Caco-2 (cell line): ENCODE measurements at regions not wholly inside any gene's neighbourhood (a gene's known extent, or its start where the extent isn't known, plus 50 kb on each side); places are given as distances from the start of the nearest gene placed in this dataset.

ENCODE experiments used
- BruUV-seq: library from RNA; stranded (reverse); fragments of 400-500 nt; replicated peaks from 2 replicates; lab custom pipeline; 2021; lab: Mats Ljungman, UMichigan
- CTCF ChIA-PET: fragments of 300-600 bp; sonication (Branson Sonifier 250); formaldehyde crosslinking; loops from one replicate; lab custom pipeline; 2022; ENCODE audit warnings: antibody characterized with exemption; lab: Charles Lee
- POLR2A ChIA-PET: fragments of 300-600 bp; sonication (Branson Sonifier 250); formaldehyde crosslinking; loops from one replicate; lab custom pipeline; 2022; ENCODE audit warnings: antibody characterized with exemption; lab: Charles Lee
- DNase-seq, 2 experiments: peaks; one replicate each; pipeline versions ENCODE4 v3.0.0 to v3.0.0-alpha.2; 2020 to 2022
- H3K27me3 ChIP-seq: replicated peaks from 2 replicates; pipeline ENCODE4 v1.6.0; 2011; ENCODE audit warnings: low read length; ENCODE audit not compliant: control insufficient read depth, insufficient read depth
- H3K36me3 ChIP-seq: 2 replicates; pipeline ENCODE4 v1.5.1; 2011; ENCODE audit warnings: low read length; ENCODE audit not compliant: control insufficient read depth, insufficient read depth
- H3K4me1 ChIP-seq: fragments of 250-450 bp; sonication (Bioruptor Pico); 2 replicates; pipeline ENCODE4 v1.5.1; 2020; ENCODE audit warnings: mild to moderate bottlenecking
- H3K4me3 ChIP-seq: 2 replicates; pipeline ENCODE4 v1.5.1; 2011; ENCODE audit warnings: low read depth, mild to moderate bottlenecking, control low read depth, low read length
- H3K9me3 ChIP-seq: fragments of 250-450 bp; sonication (Bioruptor Pico); 2 replicates; pipeline ENCODE4 v1.5.1; 2020; ENCODE audit warnings: mild to moderate bottlenecking, moderate library complexity
- H3K27ac Mint-ChIP-seq: one replicate; pipeline ENCODE4 v1.8.0; 2022; ENCODE audit warnings: mixed read lengths; ENCODE audit not compliant: unreplicated experiment
- H3K27me3 Mint-ChIP-seq: one replicate; pipeline ENCODE4 v1.8.0; 2022; ENCODE audit warnings: mixed read lengths; ENCODE audit not compliant: insufficient read depth, unreplicated experiment
- H3K36me3 Mint-ChIP-seq: one replicate; pipeline ENCODE4 v1.8.0; 2022; ENCODE audit warnings: mild to moderate bottlenecking, mixed read lengths; ENCODE audit not compliant: insufficient read depth, unreplicated experiment
- H3K4me1 Mint-ChIP-seq: one replicate; pipeline ENCODE4 v1.8.0; 2022; ENCODE audit warnings: low read depth, mixed read lengths; ENCODE audit not compliant: unreplicated experiment
- H3K4me3 Mint-ChIP-seq: one replicate; pipeline ENCODE4 v1.8.0; 2022; ENCODE audit warnings: mild to moderate bottlenecking, moderate library complexity, mixed read lengths; ENCODE audit not compliant: unreplicated experiment
- H3K9me3 Mint-ChIP-seq: one replicate; pipeline ENCODE4 v1.8.0; 2022; ENCODE audit warnings: mixed read lengths; ENCODE audit not compliant: unreplicated experiment
- CTCF ChIP-seq, 2 experiments: fragments of 200-600 bp in 1 of 2; IDR thresholded peaks; 1 replicate in 1 of 2; 2 replicates in 1 of 2; pipeline versions ENCODE4 v1.5.1 to v1.8.0; 2011 to 2022; ENCODE audit warnings: antibody characterized with exemption in 1 of 2, control low read depth in 1 of 2, inconsistent platforms in 1 of 2, low read depth in 1 of 2, low read length in 1 of 2, mild to moderate bottlenecking in 1 of 2, moderate library complexity in 1 of 2; ENCODE audit not compliant: insufficient read depth in 1 of 2, severe bottlenecking in 1 of 2, unreplicated experiment in 1 of 2
- intact Hi-C: fragments of 100-400 bp; cut with micrococcal nuclease; formaldehyde crosslinking; loops from one replicate; pipeline ENCODE4 v1.10.0; 2022; ENCODE audit not compliant: unreplicated experiment

DNA sequence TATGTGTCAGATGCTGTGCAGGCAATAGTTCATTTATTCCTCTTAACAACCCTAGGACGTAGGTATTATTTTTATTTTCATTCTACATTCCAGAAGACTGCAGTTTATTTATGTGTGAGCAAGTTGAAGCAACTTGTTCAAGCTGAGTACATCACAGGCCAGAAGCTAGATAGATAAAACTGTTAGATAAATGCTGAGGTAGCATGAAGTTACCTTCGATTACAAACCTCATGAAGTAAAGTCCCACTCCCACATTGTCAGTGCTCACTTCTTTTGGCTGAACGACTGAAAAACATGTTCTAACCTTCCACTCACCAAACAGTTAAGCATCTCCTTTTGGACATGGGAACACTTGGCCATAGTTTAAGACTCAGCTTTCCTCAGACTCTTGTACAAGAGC is 439.2 kb downstream of the TNS1 start:
- H3K36me3 ChIP-seq: no peaks in the 10 kb centered on the region
- Mint-ChIP-seq H3K9me3 (peaks cover 23% of the 10 kb centered on the region), H3K27ac (no peak overlapping the region), H3K27me3 (no peaks in the 10 kb centered on the region), H3K4me1 (no peaks in the 10 kb centered on the region), H3K36me3 (no peaks in the 10 kb centered on the region), H3K4me3 (no peak overlapping the region)
- H3K4me1 ChIP-seq: no peaks in the 10 kb centered on the region
- H3K27me3 ChIP-seq: no peaks in the 10 kb centered on the region
- intact Hi-C loops: no loop called here
- POLR2A ChIA-PET: no interaction called here
- TF ChIP-seq CTCF (IDR thresholded peaks at IDR 0.05; ENCODE audit: insufficient read depth in 1 of 2, low read depth in 1 of 2, low read length in 1 of 2, severe bottlenecking in 1 of 2, unreplicated experiment in 1 of 2): no peak
- DNase-seq: no peak
- H3K9me3 ChIP-seq: peaks cover 10% of the 10 kb centered on the region; the same call in 1 of the 2 replicates
- CTCF ChIA-PET: no interaction called here
- no peak overlapping the region for H3K4me3 ChIP-seq
- BruUV-seq: no TSS peak

DNA sequence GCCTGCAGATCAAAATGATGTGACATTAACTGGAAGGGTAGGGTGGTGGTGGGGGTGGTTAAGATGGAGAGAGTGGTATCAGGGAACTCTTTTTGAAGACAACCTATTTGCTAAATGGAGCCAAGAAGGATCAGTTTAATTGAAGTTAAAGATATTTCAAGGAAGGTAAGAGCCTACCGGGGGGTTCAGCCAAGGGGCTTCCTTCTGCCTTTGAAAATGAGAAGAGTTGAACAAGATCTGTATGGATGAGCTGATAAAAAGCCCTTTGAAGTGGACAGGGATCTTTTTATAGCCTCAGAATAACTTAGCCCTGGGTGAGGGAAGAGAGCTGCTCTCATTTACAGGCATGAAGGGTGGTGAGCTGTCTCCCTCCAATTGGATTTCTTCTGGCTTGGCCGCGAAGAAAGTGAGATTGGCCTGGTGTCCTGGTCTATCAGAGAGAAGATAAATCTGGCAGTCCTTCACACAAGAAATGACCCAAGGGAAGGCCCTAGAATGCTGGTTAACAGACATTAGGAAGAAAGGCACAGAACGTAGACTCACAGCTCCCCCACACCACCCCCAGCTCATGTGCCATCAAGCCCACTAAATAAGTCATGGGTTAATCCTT is 439.8 kb downstream of the TNS1 start:
- no peaks in the 10 kb centered on the region for H3K36me3 Mint-ChIP-seq
- no peaks in the 10 kb centered on the region for H3K4me1 Mint-ChIP-seq
- no peak for TF ChIP-seq CTCF (IDR thresholded peaks at IDR 0.05; ENCODE audit: insufficient read depth in 1 of 2, low read depth in 1 of 2, low read length in 1 of 2, severe bottlenecking in 1 of 2, unreplicated experiment in 1 of 2)
- ChIA-PET POLR2A (interaction anchor here (0.6 kb wide), 1 partner anchor 1825 kb away, joined by 3 read pairs; no protein-coding TSS in a partner anchor), CTCF (no interaction called here)
- Histone ChIP-seq H3K4me3 (no peak overlapping the region), H3K9me3 (peaks cover 10% of the 10 kb centered on the region; the same call in 1 of the 2 replicates), H3K4me1 (no peaks in the 10 kb centered on the region), H3K36me3 (no peaks in the 10 kb centered on the region), H3K27me3 (no peaks in the 10 kb centered on the region)
- no TSS peak for BruUV-seq
- intact Hi-C loops: no loop called here
- no peak for DNase-seq
- peaks cover 23% of the 10 kb centered on the region for H3K9me3 Mint-ChIP-seq
- H3K27ac Mint-ChIP-seq: no peak overlapping the region
- H3K4me3 Mint-ChIP-seq: no peak overlapping the region
- no peaks in the 10 kb centered on the region for H3K27me3 Mint-ChIP-seq

- Mint-ChIP-seq H3K9me3 (peaks cover 14% of the 10 kb centered on the region), H3K27ac (no peak overlapping the region), H3K36me3 (no peaks in the 10 kb centered on the region), H3K4me3 (no peak overlapping the region), H3K4me1 (peaks cover 7% of the 10 kb centered on the region), H3K27me3 (no peaks in the 10 kb centered on the region)
- TF ChIP-seq CTCF (IDR thresholded peaks at IDR 0.05; ENCODE audit: insufficient read depth in 1 of 2, low read depth in 1 of 2, low read length in 1 of 2, severe bottlenecking in 1 of 2, unreplicated experiment in 1 of 2): no peak
- H3K36me3 ChIP-seq: no peaks in the 10 kb centered on the region
- no peak overlapping the region for H3K4me3 ChIP-seq
- no peaks in the 10 kb centered on the region for H3K27me3 ChIP-seq
- BruUV-seq: no TSS peak
- no peak for DNase-seq
- peaks cover 10% of the 10 kb centered on the region for H3K9me3 ChIP-seq
- ChIA-PET POLR2A (no interaction called here), CTCF (no interaction called here)
- peaks cover 4% of the 10 kb centered on the region for H3K4me1 ChIP-seq
- intact Hi-C loops: no loop called here
Observed at GRCh38 chr2:217559084-217559483, 443.7 kb downstream of the TNS1 start.
